MM.1S (cell line): ENCODE measurements at regions not wholly inside any gene's neighbourhood (a gene's known extent, or its start where the extent isn't known, plus 50 kb on each side); places are given as distances from the start of the nearest gene placed in this dataset.
"Not testable (repeated sequence)": the region's sequence is repeated elsewhere in the genome, so short reads cannot be mapped to it uniquely, and the experiment has no call there.

Experiments used
- DNase-seq: peaks from one replicate; pipeline ENCODE4 v3.0.0-alpha.2; 2015
- H2AFZ ChIP-seq: fragments of 300-600 bp; sonication (generic); 2 replicates; pipeline ENCODE4 v1.6.0; 2016; ENCODE audit warnings: antibody characterized with exemption, low read length
- H3F3A ChIP-seq: fragments of 300-600 bp; sonication (generic); 2 replicates; pipeline ENCODE4 v1.6.1; 2016; ENCODE audit warnings: mild to moderate bottlenecking, antibody characterized with exemption, low read length, moderate library complexity, mixed read lengths; ENCODE audit not compliant: insufficient read depth
- H3K27ac ChIP-seq: fragments of 300-600 bp; sonication (generic); 2 replicates; pipeline ENCODE4 v1.5.1; 2016; ENCODE audit warnings: mild to moderate bottlenecking, low read length
- H3K27me3 ChIP-seq: fragments of 300-600 bp; sonication (generic); replicated peaks from 2 replicates; pipeline ENCODE4 v1.6.0; 2016; ENCODE audit warnings: low read length; ENCODE audit not compliant: insufficient read depth
- H3K36me3 ChIP-seq: fragments of 300-600 bp; sonication (generic); replicated peaks from 2 replicates; pipeline ENCODE4 v1.6.1; 2016; ENCODE audit warnings: mild to moderate bottlenecking, low read length, mixed read lengths; ENCODE audit not compliant: insufficient read depth
- H3K4me1 ChIP-seq: fragments of 300-600 bp; sonication (generic); 2 replicates; pipeline ENCODE4 v1.6.1; 2016; ENCODE audit warnings: low read length, mixed read lengths
- H3K4me2 ChIP-seq: fragments of 300-600 bp; sonication (generic); 2 replicates; pipeline ENCODE4 v1.6.0; 2016; ENCODE audit warnings: low read depth, low read length
- H3K4me3 ChIP-seq: fragments of 300-600 bp; sonication (generic); 2 replicates; pipeline ENCODE4 v1.5.1; 2016; ENCODE audit warnings: low read length, mixed read lengths
- H3K79me2 ChIP-seq: fragments of 300-600 bp; sonication (generic); 2 replicates; pipeline ENCODE4 v1.6.1; 2016; ENCODE audit warnings: mixed run types, low read length, mixed read lengths
- H3K9ac ChIP-seq: fragments of 300-600 bp; sonication (generic); 2 replicates; pipeline ENCODE4 v1.6.1; 2016; ENCODE audit warnings: low read length, mixed read lengths
- H3K9me2 ChIP-seq: fragments of 300-600 bp; sonication (generic); replicated peaks from 2 replicates; pipeline ENCODE4 v1.6.1; 2016; ENCODE audit warnings: mild to moderate bottlenecking, low read length, mixed read lengths; ENCODE audit not compliant: insufficient read depth
- H3K9me3 ChIP-seq: fragments of 300-600 bp; sonication (generic); replicated peaks from 2 replicates; pipeline ENCODE4 v1.6.1; 2016; ENCODE audit warnings: mild to moderate bottlenecking, low read length, mixed read lengths; ENCODE audit not compliant: insufficient read depth
- H4K20me1 ChIP-seq: fragments of 300-600 bp; sonication (generic); 2 replicates; pipeline ENCODE4 v1.6.1; 2016; ENCODE audit warnings: mild to moderate bottlenecking, low read length, moderate library complexity, mixed read lengths; ENCODE audit not compliant: insufficient read depth
- EZH2 ChIP-seq: fragments of 300-600 bp; sonication (generic); optimal IDR thresholded peaks from 2 replicates; pipeline ENCODE3; 2017; ENCODE audit warnings: low read depth, mild to moderate bottlenecking, antibody characterized with exemption, low read length, mixed read lengths
- EZH2phosphoT487 ChIP-seq: fragments of 300-600 bp; sonication (generic); IDR thresholded peaks from 2 replicates; pipeline ENCODE4 v1.6.1; 2018; ENCODE audit warnings: antibody characterized with exemption, low read length
- TF ChIP-seq, protein P1 (sequence below): fragments of 300-600 bp; sonication (generic); IDR thresholded peaks from 2 replicates; pipeline ENCODE4 v1.5.1; 2016; ENCODE audit warnings: antibody characterized with exemption, low read length, mixed read lengths

GRCh38 chr2:31788273-31788672, 207.5 kb upstream of the SRD5A2 start:
- Histone ChIP-seq H3K79me2 (no peaks in the 10 kb centered on the region), H3K27me3 (no peaks in the 10 kb centered on the region), H3K36me3 (no peaks in the 10 kb centered on the region), H3K9ac (no peak overlapping the region), H3K4me3 (no peak overlapping the region), H3K4me1 (no peaks in the 10 kb centered on the region), H3K27ac (no peak overlapping the region), H3F3A (no peaks in the 10 kb centered on the region), H3K9me3 (no peaks in the 10 kb centered on the region), H4K20me1 (no peaks in the 10 kb centered on the region), H2AFZ (no peak overlapping the region), H3K9me2 (no peaks in the 10 kb centered on the region), H3K4me2 (no peak overlapping the region)
- TF ChIP-seq, protein P1, sequence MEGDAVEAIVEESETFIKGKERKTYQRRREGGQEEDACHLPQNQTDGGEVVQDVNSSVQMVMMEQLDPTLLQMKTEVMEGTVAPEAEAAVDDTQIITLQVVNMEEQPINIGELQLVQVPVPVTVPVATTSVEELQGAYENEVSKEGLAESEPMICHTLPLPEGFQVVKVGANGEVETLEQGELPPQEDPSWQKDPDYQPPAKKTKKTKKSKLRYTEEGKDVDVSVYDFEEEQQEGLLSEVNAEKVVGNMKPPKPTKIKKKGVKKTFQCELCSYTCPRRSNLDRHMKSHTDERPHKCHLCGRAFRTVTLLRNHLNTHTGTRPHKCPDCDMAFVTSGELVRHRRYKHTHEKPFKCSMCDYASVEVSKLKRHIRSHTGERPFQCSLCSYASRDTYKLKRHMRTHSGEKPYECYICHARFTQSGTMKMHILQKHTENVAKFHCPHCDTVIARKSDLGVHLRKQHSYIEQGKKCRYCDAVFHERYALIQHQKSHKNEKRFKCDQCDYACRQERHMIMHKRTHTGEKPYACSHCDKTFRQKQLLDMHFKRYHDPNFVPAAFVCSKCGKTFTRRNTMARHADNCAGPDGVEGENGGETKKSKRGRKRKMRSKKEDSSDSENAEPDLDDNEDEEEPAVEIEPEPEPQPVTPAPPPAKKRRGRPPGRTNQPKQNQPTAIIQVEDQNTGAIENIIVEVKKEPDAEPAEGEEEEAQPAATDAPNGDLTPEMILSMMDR: no peak
- no peak for TF ChIP-seq EZH2
- TF ChIP-seq EZH2phosphoT487: no peak
- DNase-seq: no peak

DNA sequence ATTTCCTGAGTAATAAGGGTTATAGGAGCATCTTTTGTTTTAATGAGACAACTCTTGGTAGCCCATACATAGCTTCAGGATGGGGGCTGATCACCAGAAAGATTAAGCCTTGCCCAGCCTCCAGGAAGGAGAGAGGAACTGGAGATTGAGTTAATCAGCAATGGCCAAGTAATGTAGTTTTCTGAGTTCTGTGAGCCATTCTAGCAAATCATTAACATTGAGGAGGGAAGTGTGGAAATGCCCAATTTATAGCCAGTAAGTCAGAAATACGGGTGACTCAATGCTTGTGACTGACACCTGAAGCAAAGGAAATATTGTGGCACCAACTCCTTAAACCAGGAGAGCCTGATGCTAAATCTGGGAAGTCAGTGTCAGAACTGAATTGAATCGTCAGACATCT, 205.1 kb upstream of the SRD5A2 start:
- Histone ChIP-seq H4K20me1 (no peaks in the 10 kb centered on the region), H3K9me3 (no peaks in the 10 kb centered on the region), H3K9me2 (no peaks in the 10 kb centered on the region), H3F3A (no peaks in the 10 kb centered on the region), H3K9ac (no peak overlapping the region), H3K79me2 (no peaks in the 10 kb centered on the region), H3K4me3 (no peak overlapping the region), H3K36me3 (no peaks in the 10 kb centered on the region), H3K4me2 (no peak overlapping the region), H3K4me1 (no peaks in the 10 kb centered on the region), H2AFZ (no peak overlapping the region), H3K27me3 (no peaks in the 10 kb centered on the region), H3K27ac (no peak overlapping the region)
- TF ChIP-seq EZH2phosphoT487 (no peak), EZH2 (no peak)
- TF ChIP-seq, protein P1: no peak
- no peak for DNase-seq

DNA sequence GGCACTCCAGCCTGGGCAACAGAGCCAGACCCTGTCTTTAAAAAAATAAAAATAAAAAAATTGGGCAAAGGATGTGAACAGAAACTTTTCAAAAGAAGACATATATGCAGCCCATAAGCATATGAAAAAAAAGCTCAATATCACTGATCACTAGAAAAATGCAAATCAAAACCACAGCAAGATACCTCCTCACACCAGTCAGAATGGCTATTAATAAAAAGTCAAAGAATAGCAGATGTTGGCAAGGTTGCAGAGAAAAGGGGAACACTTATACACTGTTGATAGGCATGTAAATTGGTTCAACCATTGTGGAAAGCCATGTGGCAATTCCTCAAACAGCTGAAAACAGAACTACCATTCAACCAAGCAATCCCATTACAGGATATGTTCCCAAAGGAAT, 204.1 kb upstream of the SRD5A2 start:
- Histone ChIP-seq H3K27ac (no peak overlapping the region), H3K79me2 (no peaks in the 10 kb centered on the region), H3K36me3 (no peaks in the 10 kb centered on the region), H4K20me1 (no peaks in the 10 kb centered on the region), H3K9me3 (no peaks in the 10 kb centered on the region), H3K4me3 (no peak overlapping the region), H3K4me2 (no peak overlapping the region), H3K9me2 (no peaks in the 10 kb centered on the region), H3K27me3 (no peaks in the 10 kb centered on the region), H3K4me1 (no peaks in the 10 kb centered on the region), H2AFZ (no peak overlapping the region), H3K9ac (no peak overlapping the region), H3F3A (no peaks in the 10 kb centered on the region)
- no peak for DNase-seq
- TF ChIP-seq EZH2 (no peak), EZH2phosphoT487 (no peak)
- TF ChIP-seq, protein P1: no peak

DNA sequence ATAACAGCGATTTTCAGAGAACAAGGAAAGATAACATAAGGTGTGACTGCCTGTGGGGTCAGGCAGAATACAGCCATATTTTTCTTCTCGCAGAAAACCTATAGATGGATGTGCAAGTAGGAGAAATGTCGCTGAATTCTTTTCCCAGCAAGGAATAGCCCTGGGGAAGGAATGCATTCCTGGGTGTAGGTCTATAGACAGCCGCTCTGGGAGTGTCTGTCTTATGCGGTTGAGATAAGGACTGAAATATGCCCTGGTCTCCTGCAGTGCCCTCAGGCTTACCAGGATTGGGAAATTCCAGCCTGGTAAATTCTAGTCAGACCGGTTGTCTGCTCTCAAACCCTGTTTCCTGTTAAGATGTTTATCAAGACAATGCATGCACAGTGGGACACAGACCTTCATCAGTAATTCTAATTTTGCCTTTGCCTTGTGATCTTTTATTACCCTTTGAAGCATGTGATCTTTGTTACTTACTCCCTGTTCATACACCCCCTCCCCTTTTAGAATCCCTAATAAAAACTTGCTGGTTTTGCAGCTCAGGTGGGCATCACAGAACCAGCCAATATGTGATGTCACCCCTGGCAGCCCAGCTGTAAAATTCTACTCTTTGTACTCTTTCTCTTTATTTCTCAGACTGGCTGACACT, 202.8 kb upstream of the SRD5A2 start:
- not testable (repeated sequence) for H3F3A ChIP-seq, H4K20me1 ChIP-seq, H3K9me2 ChIP-seq, H3K27me3 ChIP-seq, H3K36me3 ChIP-seq, H3K4me2 ChIP-seq, H3K4me3 ChIP-seq, H3K9me3 ChIP-seq, H3K9ac ChIP-seq, DNase-seq, H3K27ac ChIP-seq, H3K79me2 ChIP-seq, H2AFZ ChIP-seq, H3K4me1 ChIP-seq
